ENCODE measurements at regions not wholly inside any gene's neighbourhood (a gene's known extent, or its start where the extent isn't known, plus 50 kb on each side); places are given as distances from the start of the nearest gene placed in this dataset.

DNA sequence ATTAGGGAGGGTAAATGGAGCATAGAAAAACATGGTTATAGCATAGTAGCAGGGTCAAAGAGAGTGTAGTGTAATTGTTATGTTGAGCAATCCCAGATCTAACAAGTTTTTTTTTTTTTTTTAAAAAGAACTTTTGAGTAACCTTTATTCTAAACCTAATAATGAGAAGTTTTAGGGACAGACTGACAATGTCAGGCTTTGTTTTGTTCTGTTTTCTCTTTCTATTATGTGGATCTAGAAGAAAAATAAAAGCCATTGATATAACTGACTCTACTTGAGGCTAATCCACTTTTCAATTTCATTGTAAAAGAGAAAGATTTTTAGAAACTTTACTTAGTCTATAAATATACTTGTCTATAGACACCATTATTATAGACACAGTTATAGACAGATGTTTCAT lies 200.0 kb downstream of the FAM170A start:
- TF ChIP-seq, protein P1, sequence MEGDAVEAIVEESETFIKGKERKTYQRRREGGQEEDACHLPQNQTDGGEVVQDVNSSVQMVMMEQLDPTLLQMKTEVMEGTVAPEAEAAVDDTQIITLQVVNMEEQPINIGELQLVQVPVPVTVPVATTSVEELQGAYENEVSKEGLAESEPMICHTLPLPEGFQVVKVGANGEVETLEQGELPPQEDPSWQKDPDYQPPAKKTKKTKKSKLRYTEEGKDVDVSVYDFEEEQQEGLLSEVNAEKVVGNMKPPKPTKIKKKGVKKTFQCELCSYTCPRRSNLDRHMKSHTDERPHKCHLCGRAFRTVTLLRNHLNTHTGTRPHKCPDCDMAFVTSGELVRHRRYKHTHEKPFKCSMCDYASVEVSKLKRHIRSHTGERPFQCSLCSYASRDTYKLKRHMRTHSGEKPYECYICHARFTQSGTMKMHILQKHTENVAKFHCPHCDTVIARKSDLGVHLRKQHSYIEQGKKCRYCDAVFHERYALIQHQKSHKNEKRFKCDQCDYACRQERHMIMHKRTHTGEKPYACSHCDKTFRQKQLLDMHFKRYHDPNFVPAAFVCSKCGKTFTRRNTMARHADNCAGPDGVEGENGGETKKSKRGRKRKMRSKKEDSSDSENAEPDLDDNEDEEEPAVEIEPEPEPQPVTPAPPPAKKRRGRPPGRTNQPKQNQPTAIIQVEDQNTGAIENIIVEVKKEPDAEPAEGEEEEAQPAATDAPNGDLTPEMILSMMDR (IDR thresholded peaks at IDR 0.05) = no peak
- TF ChIP-seq POLR2AphosphoS5 (IDR thresholded peaks at IDR 0.05) (no peak), POLR2A (IDR thresholded peaks at IDR 0.05) (no peak)
